Fibroblast of skin of scalp (primary cell): ENCODE measurements at regions not wholly inside any gene's neighbourhood (a gene's known extent, or its start where the extent isn't known, plus 50 kb on each side); places are given as distances from the start of the nearest gene placed in this dataset.

ENCODE experiments used
- DNase-seq: peaks from one replicate; pipeline ENCODE4 v3.0.0-alpha.2; 2013

- no peak for DNase-seq
Measured at GRCh38 chr5:39542511-39543285, 117.9 kb upstream of the DAB2 start.

- DNase-seq: no peak
Measured at GRCh38 chr5:39541920-39542319, 117.1 kb upstream of the DAB2 start.

- no peak for DNase-seq
Measured at GRCh38 chr5:39539470-39539869, 114.7 kb upstream of the DAB2 start.

GRCh38 chr5:39534690-39535089, 109.9 kb upstream of the DAB2 start:
- no peak for DNase-seq

GRCh38 chr5:39533749-39534148, 109.0 kb upstream of the DAB2 start:
- no peak for DNase-seq

GRCh38 chr5:39532511-39532910, 107.7 kb upstream of the DAB2 start:
- no peak for DNase-seq

- no peak for DNase-seq
Measured at GRCh38 chr5:39531306-39531705, 106.5 kb upstream of the DAB2 start.

GRCh38 chr5:39526914-39527477, 102.2 kb upstream of the DAB2 start:
- DNase-seq: peak; percentile 54

GRCh38 chr5:39525781-39526180, 101.0 kb upstream of the DAB2 start:
- peak; percentile 50 for DNase-seq

GRCh38 chr5:39525271-39525670, 100.5 kb upstream of the DAB2 start:
- no peak for DNase-seq

- peak; percentile 91 for DNase-seq
Measured at GRCh38 chr5:39523821-39524220, 99.0 kb upstream of the DAB2 start.

- peak; percentile 49 for DNase-seq
Measured at GRCh38 chr5:39521940-39522590, 97.3 kb upstream of the DAB2 start.

- DNase-seq: no peak
Measured at GRCh38 chr5:39521098-39521860, 96.5 kb upstream of the DAB2 start.

- peak; percentile 96 for DNase-seq
Measured at GRCh38 chr5:39520232-39520572, 95.4 kb upstream of the DAB2 start.

GRCh38 chr5:39519566-39520231, 94.9 kb upstream of the DAB2 start:
- DNase-seq: peak; percentile 89

GRCh38 chr5:39519079-39519478, 94.3 kb upstream of the DAB2 start:
- DNase-seq: peak; percentile 64

- DNase-seq: peak; percentile 94
Measured at GRCh38 chr5:39518516-39518915, 93.7 kb upstream of the DAB2 start.

GRCh38 chr5:39517800-39518199, 93.0 kb upstream of the DAB2 start:
- DNase-seq: peak; percentile 98

GRCh38 chr5:39515881-39516280, 91.1 kb upstream of the DAB2 start:
- DNase-seq: no peak

GRCh38 chr5:39513236-39513635, 88.5 kb upstream of the DAB2 start:
- no peak for DNase-seq

- no peak for DNase-seq
Measured at GRCh38 chr5:39506211-39506610, 81.4 kb upstream of the DAB2 start.

- no peak for DNase-seq
Measured at GRCh38 chr5:39505791-39506190, 81.0 kb upstream of the DAB2 start.

- DNase-seq: no peak
Measured at GRCh38 chr5:39505363-39505762, 80.6 kb upstream of the DAB2 start.
